Duodenal mucosa (tissue), 2 donors: ENCODE measurements at regions not wholly inside any gene's neighbourhood (a gene's known extent, or its start where the extent isn't known, plus 50 kb on each side); places are given as distances from the start of the nearest gene placed in this dataset.

Experiments used
- H3K27ac ChIP-seq: one replicate; pipeline ENCODE4 v1.7.0; 2013; ENCODE audit warnings: low read depth, low read length
- H3K27me3 ChIP-seq, 2 donors: one replicate each; pipeline ENCODE4 v1.7.0; 2013; ENCODE audit warnings: low read length in 2 of 2, control low read depth in 1 of 2; ENCODE audit not compliant: insufficient read depth in 2 of 2, control insufficient read depth in 1 of 2
- H3K36me3 ChIP-seq, 2 donors: one replicate each; pipeline ENCODE4 v1.7.0; 2013; ENCODE audit warnings: low read length in 2 of 2, control low read depth in 1 of 2; ENCODE audit not compliant: insufficient read depth in 2 of 2, control insufficient read depth in 1 of 2
- H3K4me1 ChIP-seq, 2 donors: one replicate each; pipeline ENCODE4 v1.7.0; 2013; ENCODE audit warnings: low read length in 2 of 2, control low read depth in 1 of 2; ENCODE audit not compliant: insufficient read depth in 2 of 2, control insufficient read depth in 1 of 2
- H3K4me3 ChIP-seq, 2 donors: one replicate each; pipeline ENCODE4 v1.7.0; 2013; ENCODE audit warnings: low read length in 2 of 2, low read depth in 1 of 2
- H3K9ac ChIP-seq, 2 donors: one replicate each; pipeline ENCODE4 v1.7.0; 2013; ENCODE audit warnings: low read length in 2 of 2, low read depth in 1 of 2
- H3K9me3 ChIP-seq, 2 donors: one replicate each; pipeline ENCODE4 v1.7.0; 2013; ENCODE audit warnings: low read length in 2 of 2, control low read depth in 1 of 2; ENCODE audit not compliant: control insufficient read depth in 1 of 2

DNA sequence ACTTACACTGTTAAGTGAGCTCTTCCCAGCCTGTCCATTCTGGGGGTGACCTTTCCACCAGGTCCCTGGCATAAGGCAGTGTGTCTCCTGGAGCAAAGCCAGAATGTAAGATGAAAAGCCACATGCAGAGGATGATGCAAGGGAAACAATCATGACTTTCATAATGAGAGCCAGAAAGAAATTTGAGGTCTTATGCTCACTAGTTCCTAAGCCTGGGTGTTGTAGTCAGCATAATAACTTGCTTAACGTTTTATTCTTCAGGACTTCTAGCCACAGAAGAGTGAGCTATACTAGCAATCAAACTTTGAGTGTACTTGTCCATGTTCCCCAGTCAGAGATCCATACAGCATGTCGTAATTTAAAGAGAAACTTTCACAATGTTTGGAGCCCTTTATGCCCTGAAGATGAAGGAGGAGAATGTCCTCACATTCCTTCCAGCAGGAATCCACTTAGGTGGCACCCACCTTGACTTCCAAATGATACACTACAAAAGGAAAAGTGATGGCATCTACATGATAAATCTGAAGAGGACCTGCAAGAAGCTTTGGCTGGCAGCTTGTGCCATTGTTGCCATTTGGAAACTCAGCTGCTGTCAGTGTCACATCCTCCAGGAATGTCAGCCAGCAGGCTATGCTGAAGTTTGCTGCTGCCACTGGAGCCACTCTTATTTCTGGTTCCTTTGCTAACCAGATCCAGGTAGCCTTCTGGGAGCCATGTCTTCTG, 60.5 kb upstream of the FOXD3 start:
- Histone ChIP-seq H3K36me3 (no peaks in the 10 kb centered on the region), H3K9me3 (no peaks in the 10 kb centered on the region), H3K27me3 (no peaks in the 10 kb centered on the region), H3K9ac (no peak overlapping the region), H3K27ac (no peak overlapping the region), H3K4me3 (no peak overlapping the region), H3K4me1 (no peaks in the 10 kb centered on the region)

DNA sequence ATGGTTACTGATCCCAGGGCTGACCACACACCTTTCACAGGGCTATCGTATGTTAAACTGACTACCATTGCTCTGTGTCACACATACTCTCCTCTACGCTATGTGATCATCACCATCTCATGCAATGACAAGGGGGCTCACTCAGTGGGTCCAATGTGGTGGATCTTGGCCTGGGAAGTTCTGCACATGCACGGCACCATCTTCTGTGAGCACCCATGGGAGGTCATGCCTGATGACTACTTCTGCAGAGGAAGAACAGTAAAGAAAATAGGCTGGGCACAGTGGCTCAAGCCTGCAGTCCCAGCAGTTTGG, 60.0 kb upstream of the FOXD3 start:
- no peak overlapping the region for H3K4me3 ChIP-seq

DNA sequence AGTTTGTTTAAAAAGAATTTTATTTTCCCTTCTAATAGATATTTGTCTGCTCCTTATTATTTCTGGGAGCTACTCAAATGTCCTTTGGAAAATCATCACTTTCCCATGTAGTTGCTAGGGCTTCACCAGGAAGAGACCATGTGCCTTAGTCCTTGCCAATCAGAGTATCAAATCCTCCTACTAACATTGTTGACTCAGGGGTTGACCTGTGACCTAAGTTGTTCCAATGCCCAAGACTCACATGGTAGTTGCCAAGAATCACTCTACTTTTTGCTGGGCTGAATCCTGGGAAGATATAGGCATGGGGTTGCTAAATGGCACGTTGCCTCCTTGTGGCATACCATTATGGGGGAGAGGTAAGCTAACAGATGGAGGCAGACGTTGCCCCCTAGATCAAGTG, 58.2 kb upstream of the FOXD3 start:
- H3K27me3 ChIP-seq = no peaks in the 10 kb centered on the region
- H3K9ac ChIP-seq = no peak overlapping the region
- no peak overlapping the region for H3K27ac ChIP-seq
- no peaks in the 10 kb centered on the region for H3K36me3 ChIP-seq
- H3K9me3 ChIP-seq = no peaks in the 10 kb centered on the region
- no peaks in the 10 kb centered on the region for H3K4me1 ChIP-seq
- H3K4me3 ChIP-seq = no peak overlapping the region

More for the DNA sequence above, 60.0 kb upstream of the FOXD3 start:
- H3K36me3 ChIP-seq = no peaks in the 10 kb centered on the region
- no peaks in the 10 kb centered on the region for H3K9me3 ChIP-seq
- no peak overlapping the region for H3K27ac ChIP-seq
- H3K9ac ChIP-seq = no peak overlapping the region
- no peaks in the 10 kb centered on the region for H3K4me1 ChIP-seq
- no peaks in the 10 kb centered on the region for H3K27me3 ChIP-seq

DNA sequence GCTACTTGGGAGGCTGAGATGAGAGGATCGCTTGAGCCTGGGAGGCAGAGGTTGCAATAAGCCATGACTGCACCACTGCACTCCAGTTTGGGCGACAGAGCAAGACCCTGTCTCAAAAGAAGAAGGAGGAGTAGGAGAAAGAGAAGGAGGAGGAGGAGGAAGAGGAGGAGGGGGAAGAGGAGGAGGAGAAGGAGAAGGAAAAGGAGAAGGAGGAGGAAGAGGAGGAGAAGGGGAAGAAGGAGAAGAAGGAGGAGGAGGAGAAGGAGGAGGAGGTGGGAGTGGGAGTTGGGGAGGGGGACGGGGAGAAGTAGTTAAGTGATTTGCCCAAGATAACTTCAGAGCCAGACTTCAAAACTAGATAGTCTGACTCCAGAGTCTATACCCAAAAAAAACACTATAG, 55.5 kb upstream of the FOXD3 start:
- no peak overlapping the region for H3K4me3 ChIP-seq
- H3K27ac ChIP-seq = no peak overlapping the region
- H3K27me3 ChIP-seq = no peaks in the 10 kb centered on the region
- H3K9me3 ChIP-seq = no peaks in the 10 kb centered on the region
- H3K36me3 ChIP-seq = no peaks in the 10 kb centered on the region
- H3K9ac ChIP-seq = no peak overlapping the region
- H3K4me1 ChIP-seq = no peaks in the 10 kb centered on the region

DNA sequence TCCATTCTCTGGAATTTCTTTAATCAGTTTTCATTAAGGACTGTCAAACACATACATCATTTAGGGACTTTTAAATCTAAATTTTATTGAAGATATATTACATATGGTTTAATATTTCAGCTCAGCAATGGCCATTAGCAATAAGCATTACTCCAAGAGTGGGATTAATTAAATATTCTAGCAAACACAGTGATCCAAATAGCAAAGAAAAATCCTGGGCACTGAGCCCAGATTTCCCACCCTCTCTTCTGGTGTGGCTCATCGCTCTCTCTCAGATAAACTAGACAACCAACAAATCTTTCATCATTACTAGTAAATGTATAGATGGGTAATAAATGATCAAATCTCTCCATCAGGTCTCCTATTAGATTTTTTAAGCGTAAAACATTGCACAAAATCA, 53.5 kb upstream of the FOXD3 start:
- Histone ChIP-seq H3K27me3 (no peaks in the 10 kb centered on the region), H3K27ac (no peak overlapping the region), H3K4me3 (no peak overlapping the region), H3K9ac (no peak overlapping the region), H3K36me3 (no peaks in the 10 kb centered on the region), H3K9me3 (no peaks in the 10 kb centered on the region), H3K4me1 (no peaks in the 10 kb centered on the region)

DNA sequence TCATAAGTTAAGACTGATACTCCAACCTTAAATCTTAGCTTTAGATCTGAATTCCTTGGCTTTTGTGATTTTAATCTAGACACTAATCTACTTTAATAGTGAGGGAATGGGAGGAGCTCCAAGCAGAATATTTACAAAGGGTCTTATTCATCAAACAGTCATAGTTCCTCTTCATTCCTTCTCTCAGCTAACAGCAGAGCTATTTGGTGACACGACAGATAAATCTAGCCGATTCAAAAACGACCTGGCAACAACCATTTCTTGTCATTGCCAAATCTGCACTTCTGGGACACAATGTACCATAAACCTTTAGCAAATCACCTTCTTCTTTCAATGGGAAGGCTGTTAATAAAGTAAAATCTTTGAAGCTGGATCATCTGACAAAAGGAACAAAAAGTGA, 52.8 kb upstream of the FOXD3 start:
- Histone ChIP-seq H3K27ac (no peak overlapping the region), H3K4me1 (no peaks in the 10 kb centered on the region), H3K27me3 (no peaks in the 10 kb centered on the region), H3K36me3 (no peaks in the 10 kb centered on the region), H3K4me3 (no peak overlapping the region), H3K9ac (no peak overlapping the region), H3K9me3 (no peaks in the 10 kb centered on the region)
